ACC112 (cell line): ENCODE measurements at regions not wholly inside any gene's neighbourhood (a gene's known extent, or its start where the extent isn't known, plus 50 kb on each side); places are given as distances from the start of the nearest gene placed in this dataset.

Source experiments
- H2AFZ ChIP-seq: fragments of 200-600 bp; sonication (generic); one replicate; pipeline ENCODE4 v1.6.0; 2017; ENCODE audit warnings: antibody characterized with exemption, low read length; ENCODE audit not compliant: unreplicated experiment
- H3K27ac ChIP-seq: fragments of 200-600 bp; sonication (generic); 2 replicates; pipeline ENCODE4 v1.5.1; 2014; ENCODE audit warnings: low read depth, mild to moderate bottlenecking, antibody characterized with exemption, low read length, moderate library complexity
- H3K27me3 ChIP-seq: fragments of 200-600 bp; sonication (generic); 2 replicates; pipeline ENCODE4 v1.6.1; 2014; ENCODE audit warnings: mild to moderate bottlenecking, antibody characterized with exemption, low read length, moderate library complexity, mixed read lengths; ENCODE audit not compliant: insufficient read depth
- H3K36me3 ChIP-seq: fragments of 200-600 bp; sonication (generic); 2 replicates; pipeline ENCODE4 v1.6.1; 2016; ENCODE audit warnings: mild to moderate bottlenecking, antibody characterized with exemption, low read length, moderate library complexity, mixed read lengths; ENCODE audit not compliant: insufficient read depth
- H3K4me1 ChIP-seq: fragments of 200-600 bp; sonication (generic); one replicate; pipeline ENCODE4 v1.6.1; 2016; ENCODE audit warnings: low read length, mixed read lengths; ENCODE audit not compliant: insufficient read depth, unreplicated experiment, control insufficient read depth
- H3K4me3 ChIP-seq: fragments of 200-600 bp; sonication (generic); 2 replicates; pipeline ENCODE4 v1.5.1; 2014; ENCODE audit warnings: mild to moderate bottlenecking, low read depth, low read length
- H3K79me2 ChIP-seq: fragments of 200-600 bp; sonication (generic); one replicate; pipeline ENCODE4 v1.6.0; 2016; ENCODE audit warnings: low read length; ENCODE audit not compliant: control insufficient read depth, unreplicated experiment, insufficient read depth

- Histone ChIP-seq H2AFZ (no peak overlapping the region), H3K4me3 (no peak overlapping the region), H3K27ac (no peak overlapping the region)
Measured at GRCh38 chr11:15594607-15595006, 479.9 kb downstream of the INSC start.

DNA sequence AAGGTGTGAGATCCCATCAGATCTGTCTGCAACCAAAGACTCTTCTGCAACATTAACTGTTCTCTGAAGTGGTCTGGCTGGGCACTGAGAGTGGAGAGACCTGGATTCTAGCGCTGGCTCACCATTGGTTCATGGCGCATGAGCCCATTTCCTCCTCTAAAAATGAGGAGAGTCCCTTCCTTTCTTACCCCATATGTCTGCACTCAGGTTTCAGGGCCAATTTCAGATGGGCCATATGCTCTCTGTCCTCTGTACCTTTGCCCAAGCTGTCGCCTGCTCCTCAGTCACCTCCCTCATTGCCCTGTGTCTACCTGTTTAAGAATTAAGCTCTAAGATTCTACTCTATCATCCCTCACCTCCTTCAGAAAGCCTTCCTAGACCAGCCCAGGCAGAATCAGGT, 484.7 kb downstream of the INSC start:
- H3K4me1 ChIP-seq = no peaks in the 10 kb centered on the region
- no peak overlapping the region for H3K4me3 ChIP-seq
- H3K79me2 ChIP-seq = no peaks in the 10 kb centered on the region
- H2AFZ ChIP-seq = no peak overlapping the region
- no peaks in the 10 kb centered on the region for H3K27me3 ChIP-seq
- H3K36me3 ChIP-seq = no peaks in the 10 kb centered on the region
- H3K27ac ChIP-seq = no peak overlapping the region

More at GRCh38 chr11:15594607-15595006, 479.9 kb downstream of the INSC start:
- H3K27me3 ChIP-seq = no peaks in the 10 kb centered on the region
- H3K79me2 ChIP-seq = no peaks in the 10 kb centered on the region
- H3K4me1 ChIP-seq = no peaks in the 10 kb centered on the region
- no peaks in the 10 kb centered on the region for H3K36me3 ChIP-seq

GRCh38 chr11:15602047-15602446, 487.3 kb downstream of the INSC start:
- Histone ChIP-seq H3K79me2 (no peaks in the 10 kb centered on the region), H3K36me3 (no peaks in the 10 kb centered on the region), H3K4me1 (no peaks in the 10 kb centered on the region), H3K27ac (no peak overlapping the region), H2AFZ (no peak overlapping the region), H3K27me3 (no peaks in the 10 kb centered on the region), H3K4me3 (no peak overlapping the region)

DNA sequence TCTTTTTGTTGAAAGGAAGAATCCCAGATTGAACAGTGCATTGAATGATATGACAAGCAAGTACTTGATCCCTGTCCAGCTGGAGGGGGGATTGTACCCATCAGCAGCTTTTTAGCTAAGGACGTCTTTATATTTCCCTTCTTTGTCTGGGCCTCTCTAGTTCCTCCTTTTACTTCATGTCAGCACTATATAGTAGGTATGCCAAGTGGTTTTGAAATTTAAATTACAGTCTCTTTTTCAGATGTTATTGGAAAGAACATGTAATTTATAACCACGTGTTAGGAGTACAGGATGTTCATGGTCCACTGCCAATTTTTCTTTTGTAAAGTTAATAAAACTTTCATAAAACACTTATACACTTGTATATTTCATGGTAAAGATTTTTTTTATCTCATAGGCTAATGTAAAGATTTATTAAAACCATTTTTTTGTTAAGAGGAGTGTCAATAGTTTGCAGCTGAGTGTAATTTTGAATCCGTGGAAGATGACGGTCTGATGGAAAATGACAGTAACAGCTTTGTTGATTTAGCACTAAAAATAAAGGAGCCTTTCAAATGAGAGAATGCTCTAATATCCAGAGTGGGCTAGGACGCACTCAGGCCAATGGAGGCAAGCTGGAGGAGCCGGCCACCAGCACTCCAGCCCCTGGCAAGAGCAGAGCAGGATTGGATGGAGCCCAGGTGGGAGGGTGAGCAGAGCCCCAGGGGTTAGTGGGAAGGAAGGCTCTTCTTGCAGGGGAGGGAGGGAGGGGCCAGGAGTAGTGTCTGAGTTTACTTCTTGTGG, 488.3 kb downstream of the INSC start:
- no peak overlapping the region for H3K27ac ChIP-seq
- no peak overlapping the region for H2AFZ ChIP-seq
- H3K27me3 ChIP-seq = no peaks in the 10 kb centered on the region
- H3K36me3 ChIP-seq = no peaks in the 10 kb centered on the region
- no peaks in the 10 kb centered on the region for H3K79me2 ChIP-seq
- no peak overlapping the region for H3K4me3 ChIP-seq
- H3K4me1 ChIP-seq = no peaks in the 10 kb centered on the region

- Histone ChIP-seq H3K79me2 (no peaks in the 10 kb centered on the region), H3K4me3 (no peak overlapping the region), H2AFZ (no peak overlapping the region), H3K27me3 (no peaks in the 10 kb centered on the region), H3K36me3 (no peaks in the 10 kb centered on the region), H3K27ac (no peak overlapping the region), H3K4me1 (no peaks in the 10 kb centered on the region)
Measured at GRCh38 chr11:15605094-15605493, 490.4 kb downstream of the INSC start.

DNA sequence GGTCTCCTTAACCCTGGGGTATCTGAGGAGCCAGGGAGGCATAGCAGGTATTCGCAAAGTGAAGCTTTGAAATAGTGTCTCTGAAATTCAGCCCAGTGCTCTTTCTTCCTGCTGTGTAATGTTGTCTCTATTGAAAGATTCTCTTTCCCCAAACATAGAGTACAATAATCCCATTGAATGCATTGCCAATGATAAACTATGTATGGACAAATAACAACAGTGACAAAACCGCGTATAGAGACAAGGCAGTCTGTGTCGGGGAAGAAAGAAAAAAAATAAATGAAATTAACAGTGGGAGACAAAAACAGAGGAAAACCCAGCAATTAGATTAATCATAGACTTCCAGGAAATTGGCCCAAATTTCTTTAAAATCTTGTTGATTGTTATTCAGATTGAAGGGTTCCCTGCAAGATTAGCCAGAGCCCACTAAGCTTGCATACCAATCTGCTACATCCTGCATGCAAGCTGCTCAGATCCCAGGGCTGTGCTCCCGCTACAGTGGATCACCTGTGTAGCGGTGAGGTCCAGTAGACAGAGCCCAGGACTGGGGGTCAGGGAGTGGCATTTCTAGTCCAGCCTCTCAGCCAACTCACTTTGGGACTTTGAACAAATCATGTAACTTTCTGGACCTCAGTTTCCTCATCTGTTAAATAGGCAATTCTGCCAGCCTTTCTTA, 492.8 kb downstream of the INSC start:
- no peak overlapping the region for H3K4me3 ChIP-seq
- H3K27ac ChIP-seq = no peak overlapping the region
- no peak overlapping the region for H2AFZ ChIP-seq
- H3K79me2 ChIP-seq = no peaks in the 10 kb centered on the region
- H3K4me1 ChIP-seq = no peaks in the 10 kb centered on the region
- no peaks in the 10 kb centered on the region for H3K36me3 ChIP-seq
- no peaks in the 10 kb centered on the region; the same call in 1 of the 2 replicates for H3K27me3 ChIP-seq

GRCh38 chr11:15609445-15609844, 494.7 kb downstream of the INSC start:
- no peaks in the 10 kb centered on the region for H3K36me3 ChIP-seq
- H3K4me1 ChIP-seq = no peaks in the 10 kb centered on the region
- no peak overlapping the region for H3K27ac ChIP-seq
- no peak overlapping the region for H2AFZ ChIP-seq
- no peak overlapping the region for H3K4me3 ChIP-seq
- H3K27me3 ChIP-seq = peaks cover 3% of the 10 kb centered on the region; the same call in 1 of the 2 replicates
- no peaks in the 10 kb centered on the region for H3K79me2 ChIP-seq

GRCh38 chr11:15610881-15611280, 496.2 kb downstream of the INSC start:
- Histone ChIP-seq H2AFZ (no peak overlapping the region), H3K4me3 (no peak overlapping the region), H3K27me3 (peaks cover 3% of the 10 kb centered on the region; the same call in 1 of the 2 replicates), H3K4me1 (no peaks in the 10 kb centered on the region), H3K36me3 (no peaks in the 10 kb centered on the region), H3K79me2 (no peaks in the 10 kb centered on the region), H3K27ac (no peak overlapping the region)

DNA sequence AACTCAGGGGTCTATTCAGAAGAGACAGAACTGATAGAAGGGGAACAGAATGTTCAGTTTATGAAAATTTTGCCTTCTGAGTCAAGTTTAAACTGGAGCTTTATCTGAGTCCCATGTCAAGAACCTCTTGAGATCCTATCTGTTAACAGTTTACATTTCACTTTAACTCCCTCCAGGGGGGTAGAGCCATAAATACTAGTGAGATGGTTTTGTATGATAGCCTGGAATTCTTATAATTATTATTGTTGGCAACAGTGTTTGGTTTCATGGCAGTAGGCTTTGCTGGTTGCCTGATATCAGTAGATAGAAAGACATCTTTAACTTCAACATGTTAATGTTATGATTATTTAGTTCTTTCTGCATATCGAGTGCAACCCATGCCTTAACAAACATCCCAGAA, 498.5 kb downstream of the INSC start:
- no peak overlapping the region for H2AFZ ChIP-seq
- H3K4me3 ChIP-seq = no peak overlapping the region
- H3K27me3 ChIP-seq = peaks cover 3% of the 10 kb centered on the region; the same call in 1 of the 2 replicates
- no peak overlapping the region for H3K27ac ChIP-seq
- H3K4me1 ChIP-seq = no peaks in the 10 kb centered on the region
- no peaks in the 10 kb centered on the region for H3K36me3 ChIP-seq
- no peaks in the 10 kb centered on the region for H3K79me2 ChIP-seq

GRCh38 chr11:15613789-15614188, 499.1 kb downstream of the INSC start:
- Histone ChIP-seq H3K27me3 (peaks cover 3% of the 10 kb centered on the region; the same call in 1 of the 2 replicates), H3K27ac (no peak overlapping the region), H3K4me1 (no peaks in the 10 kb centered on the region), H3K79me2 (no peaks in the 10 kb centered on the region), H3K36me3 (no peaks in the 10 kb centered on the region), H2AFZ (no peak overlapping the region), H3K4me3 (no peak overlapping the region)
